ENCODE measurements at regions not wholly inside any gene's neighbourhood (a gene's known extent, or its start where the extent isn't known, plus 50 kb on each side); places are given as distances from the start of the nearest gene placed in this dataset.

DNA sequence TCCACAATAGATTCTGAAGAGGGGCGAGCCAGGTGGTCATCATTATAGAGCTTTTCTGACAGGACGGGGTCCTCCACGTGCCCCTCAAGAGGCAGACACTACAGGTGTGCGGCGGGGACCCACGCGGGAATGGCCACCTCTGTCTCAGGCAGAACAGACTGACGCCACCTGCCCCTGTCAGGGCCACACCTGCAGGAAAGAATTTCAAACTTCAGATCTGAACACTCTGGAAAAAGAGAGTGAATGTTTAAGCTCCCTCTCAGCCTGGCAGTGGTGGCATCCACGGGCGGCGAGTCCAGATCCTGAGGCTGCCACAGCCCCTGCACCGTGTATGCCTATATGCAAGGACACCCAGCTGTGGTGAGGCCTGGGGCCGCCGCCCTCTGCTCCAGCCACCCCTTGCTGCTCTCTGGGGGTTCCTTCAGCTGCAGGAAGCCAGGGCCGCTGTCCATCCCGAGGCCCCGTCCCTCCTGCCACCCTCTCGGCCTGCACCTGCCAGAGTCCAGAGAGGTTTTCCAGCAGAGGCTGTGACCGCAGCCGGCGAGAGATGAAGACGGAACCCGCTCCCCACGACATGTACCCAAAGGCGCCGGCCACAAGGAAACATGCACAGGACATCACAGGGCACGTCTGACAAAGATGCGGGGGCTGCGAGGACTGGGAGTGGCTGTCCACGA, 234.9 kb downstream of the ERMARD start:
- H3K9me3 ChIP-seq (ENCODE audit: insufficient read depth, low read length, severe bottlenecking) = no peaks in the 10 kb centered on the region
- H3K27me3 ChIP-seq (ENCODE audit: insufficient read depth, low read length, poor library complexity) = no peaks in the 10 kb centered on the region
- no peak for DNase-seq
- no peaks in the 10 kb centered on the region for H3K36me3 ChIP-seq (ENCODE audit: insufficient read depth, low read length)
- H3K79me2 ChIP-seq (ENCODE audit: insufficient read depth, low read length) = no peaks in the 10 kb centered on the region
- no peak overlapping the region for H3K27ac ChIP-seq (ENCODE audit: low read length)
- TF ChIP-seq, protein P1, sequence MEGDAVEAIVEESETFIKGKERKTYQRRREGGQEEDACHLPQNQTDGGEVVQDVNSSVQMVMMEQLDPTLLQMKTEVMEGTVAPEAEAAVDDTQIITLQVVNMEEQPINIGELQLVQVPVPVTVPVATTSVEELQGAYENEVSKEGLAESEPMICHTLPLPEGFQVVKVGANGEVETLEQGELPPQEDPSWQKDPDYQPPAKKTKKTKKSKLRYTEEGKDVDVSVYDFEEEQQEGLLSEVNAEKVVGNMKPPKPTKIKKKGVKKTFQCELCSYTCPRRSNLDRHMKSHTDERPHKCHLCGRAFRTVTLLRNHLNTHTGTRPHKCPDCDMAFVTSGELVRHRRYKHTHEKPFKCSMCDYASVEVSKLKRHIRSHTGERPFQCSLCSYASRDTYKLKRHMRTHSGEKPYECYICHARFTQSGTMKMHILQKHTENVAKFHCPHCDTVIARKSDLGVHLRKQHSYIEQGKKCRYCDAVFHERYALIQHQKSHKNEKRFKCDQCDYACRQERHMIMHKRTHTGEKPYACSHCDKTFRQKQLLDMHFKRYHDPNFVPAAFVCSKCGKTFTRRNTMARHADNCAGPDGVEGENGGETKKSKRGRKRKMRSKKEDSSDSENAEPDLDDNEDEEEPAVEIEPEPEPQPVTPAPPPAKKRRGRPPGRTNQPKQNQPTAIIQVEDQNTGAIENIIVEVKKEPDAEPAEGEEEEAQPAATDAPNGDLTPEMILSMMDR (IDR thresholded peaks at IDR 0.05; ENCODE audit: borderline replicate concordance, extremely low read depth, low read length, poor library complexity, severe bottlenecking) = no peak
- no peak for TF ChIP-seq EZH2 (IDR thresholded peaks at IDR 0.05; ENCODE audit: borderline replicate concordance, low read depth, low read length, severe bottlenecking)
- H3K4me2 ChIP-seq (ENCODE audit: insufficient read depth, low read length) = no peak overlapping the region
- no peak for ATAC-seq (ENCODE audit: insufficient read depth, low read depth)
- no peak overlapping the region for H3K4me3 ChIP-seq (ENCODE audit: low read depth in 1 of 2, low read length in 2 of 2)
- H3K4me1 ChIP-seq (ENCODE audit: insufficient read depth, low read length) = no peaks in the 10 kb centered on the region
- H4K20me1 ChIP-seq (ENCODE audit: insufficient read depth, low read length) = no peaks in the 10 kb centered on the region; the same call in 1 of the 2 replicates
- H3K9ac ChIP-seq (ENCODE audit: low read depth, low read length) = no peak overlapping the region
- H2AFZ ChIP-seq (ENCODE audit: low read depth, low read length) = no peak overlapping the region

DNA sequence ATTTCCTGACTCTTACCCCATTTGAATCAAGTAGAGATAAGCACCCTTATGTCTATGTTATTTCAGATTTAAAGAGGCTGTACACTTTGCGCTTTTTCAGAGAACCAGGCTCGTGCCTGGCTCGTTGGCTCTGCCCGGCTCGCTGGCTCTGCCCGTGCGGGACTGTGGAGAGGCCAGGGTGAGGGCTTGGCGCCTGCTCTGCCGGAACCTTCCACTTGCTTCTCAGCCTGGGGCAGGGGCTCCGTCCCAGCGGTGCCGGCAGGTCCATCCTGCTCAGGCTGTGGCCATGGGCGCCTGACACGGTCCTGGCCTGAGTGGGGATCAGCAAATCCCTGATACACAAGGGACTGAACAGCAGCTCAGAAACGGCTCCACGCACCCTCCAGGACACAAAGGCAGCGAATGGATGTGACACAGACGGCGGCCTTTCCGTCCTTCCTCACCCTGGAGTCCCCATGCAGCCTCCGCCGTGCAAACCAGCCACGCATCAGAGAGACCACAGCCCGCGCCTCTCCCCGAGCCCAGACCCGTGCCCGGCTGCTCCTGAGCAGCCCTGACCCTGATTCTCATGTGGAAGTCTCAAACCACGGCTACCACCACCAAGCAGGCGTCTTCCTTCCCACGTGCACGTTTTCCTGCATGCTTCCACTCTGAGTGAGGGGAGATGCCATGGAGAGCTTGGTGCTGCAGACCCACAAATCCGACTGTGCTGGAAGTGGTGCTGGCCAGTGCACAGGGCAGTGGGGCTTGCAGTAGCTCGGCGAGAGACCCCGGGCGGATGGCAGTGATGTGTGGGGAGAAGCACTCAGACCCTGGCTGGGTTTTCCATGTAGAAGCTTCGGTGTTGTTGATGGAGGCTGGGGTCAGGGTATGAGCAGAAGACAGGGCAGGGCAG, 233.9 kb downstream of the ERMARD start:
- H3K79me2 ChIP-seq (ENCODE audit: insufficient read depth, low read length) = no peaks in the 10 kb centered on the region
- no peak overlapping the region for H3K4me3 ChIP-seq (ENCODE audit: low read depth in 1 of 2, low read length in 2 of 2)
- no peak overlapping the region for H3K4me2 ChIP-seq (ENCODE audit: insufficient read depth, low read length)
- no peak overlapping the region for H3K9ac ChIP-seq (ENCODE audit: low read depth, low read length)
- DNase-seq (no peak), ATAC-seq (ENCODE audit: insufficient read depth, low read depth) (no peak)
- H3K27me3 ChIP-seq (ENCODE audit: insufficient read depth, low read length, poor library complexity) = no peaks in the 10 kb centered on the region
- H3K36me3 ChIP-seq (ENCODE audit: insufficient read depth, low read length) = no peaks in the 10 kb centered on the region
- TF ChIP-seq, protein P1 (IDR thresholded peaks at IDR 0.05; ENCODE audit: borderline replicate concordance, extremely low read depth, low read length, poor library complexity, severe bottlenecking) = no peak
- TF ChIP-seq EZH2 (IDR thresholded peaks at IDR 0.05; ENCODE audit: borderline replicate concordance, low read depth, low read length, severe bottlenecking) = no peak
- H3K9me3 ChIP-seq (ENCODE audit: insufficient read depth, low read length, severe bottlenecking) = no peaks in the 10 kb centered on the region
- no peaks in the 10 kb centered on the region; the same call in 1 of the 2 replicates for H4K20me1 ChIP-seq (ENCODE audit: insufficient read depth, low read length)
- no peak overlapping the region for H2AFZ ChIP-seq (ENCODE audit: low read depth, low read length)
- H3K27ac ChIP-seq (ENCODE audit: low read length) = no peak overlapping the region
- H3K4me1 ChIP-seq (ENCODE audit: insufficient read depth, low read length) = no peaks in the 10 kb centered on the region

DNA sequence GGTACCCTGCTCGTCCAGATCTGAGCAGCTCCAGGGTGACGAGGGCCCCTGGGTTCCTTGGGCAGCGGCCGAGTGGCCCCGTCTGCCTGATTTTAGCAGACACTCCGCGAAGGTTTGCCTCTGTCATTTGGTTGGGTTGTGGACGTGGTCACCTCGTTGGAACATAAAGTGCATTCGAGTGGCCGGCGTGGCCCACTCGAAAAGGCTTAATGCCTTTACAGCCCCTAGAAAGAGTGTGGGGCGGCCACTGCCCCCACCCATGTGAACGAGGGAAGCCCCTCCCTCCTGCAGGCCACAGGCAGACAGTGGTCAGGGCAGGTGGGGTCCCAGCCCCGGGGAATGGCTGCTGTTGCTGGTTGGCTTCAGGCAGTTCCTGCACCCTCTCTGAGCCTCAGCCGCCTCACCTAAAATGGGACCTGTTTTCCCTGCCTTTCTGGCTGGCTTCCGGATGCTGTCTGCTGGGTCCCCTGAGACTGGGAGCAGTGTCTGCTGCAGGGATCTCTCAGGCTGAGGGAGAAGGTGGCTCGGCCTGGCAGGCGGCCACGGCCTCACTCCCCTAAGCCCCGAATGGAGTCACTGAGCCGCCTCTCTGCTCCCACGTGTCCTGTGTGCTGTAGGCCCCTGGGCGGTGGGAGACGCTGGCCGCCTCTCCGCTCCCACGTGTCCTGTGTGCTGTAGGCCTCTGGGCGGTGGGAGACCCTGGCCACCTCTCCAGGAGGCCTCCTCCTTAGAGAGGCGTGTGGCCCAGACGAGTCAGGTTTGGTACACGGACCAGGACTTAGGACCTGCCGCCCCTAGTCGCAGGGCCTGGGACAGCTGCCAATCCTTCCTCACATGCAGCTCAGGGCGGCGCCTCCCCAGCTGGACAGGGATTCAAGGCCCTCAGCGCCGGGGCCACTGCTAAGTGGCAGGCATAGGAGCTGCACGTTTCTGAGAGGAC, 233.0 kb downstream of the ERMARD start:
- H3K9me3 ChIP-seq (ENCODE audit: insufficient read depth, low read length, severe bottlenecking) = no peaks in the 10 kb centered on the region
- no peak overlapping the region for H2AFZ ChIP-seq (ENCODE audit: low read depth, low read length)
- H3K4me2 ChIP-seq (ENCODE audit: insufficient read depth, low read length) = no peak overlapping the region
- no peak overlapping the region for H3K27ac ChIP-seq (ENCODE audit: low read length)
- no peak for ATAC-seq (ENCODE audit: insufficient read depth, low read depth)
- TF ChIP-seq EZH2 (IDR thresholded peaks at IDR 0.05; ENCODE audit: borderline replicate concordance, low read depth, low read length, severe bottlenecking) = no peak
- TF ChIP-seq, protein P1 (IDR thresholded peaks at IDR 0.05; ENCODE audit: borderline replicate concordance, extremely low read depth, low read length, poor library complexity, severe bottlenecking) = no peak
- H3K4me1 ChIP-seq (ENCODE audit: insufficient read depth, low read length) = no peaks in the 10 kb centered on the region
- H3K79me2 ChIP-seq (ENCODE audit: insufficient read depth, low read length) = no peaks in the 10 kb centered on the region
- H4K20me1 ChIP-seq (ENCODE audit: insufficient read depth, low read length) = no peaks in the 10 kb centered on the region; the same call in 1 of the 2 replicates
- H3K27me3 ChIP-seq (ENCODE audit: insufficient read depth, low read length, poor library complexity) = no peaks in the 10 kb centered on the region
- H3K4me3 ChIP-seq (ENCODE audit: low read depth in 1 of 2, low read length in 2 of 2) = no peak overlapping the region
- no peak for DNase-seq
- no peak overlapping the region for H3K9ac ChIP-seq (ENCODE audit: low read depth, low read length)
- H3K36me3 ChIP-seq (ENCODE audit: insufficient read depth, low read length) = no peaks in the 10 kb centered on the region

Data from DND-41 (cell line).